Gastrocnemius medialis (tissue), 4 donors: ENCODE measurements at regions not wholly inside any gene's neighbourhood (a gene's known extent, or its start where the extent isn't known, plus 50 kb on each side); places are given as distances from the start of the nearest gene placed in this dataset.

Source experiments
- ATAC-seq, 2 donors: fragments of 150-250 bp; one replicate each; pipeline ENCODE4 v1.9.1; 2016
- DNase-seq, 2 donors: peaks; one replicate each; pipeline ENCODE4 v3.0.0-alpha.2; 2019
- H3K27ac ChIP-seq, 4 donors: fragments of 200-600 bp; sonication (generic); 1 replicate in 1 of 4; 2 replicates in 3 of 4; pipeline ENCODE4 v1.5.1; 2016 to 2018; ENCODE audit warnings: mild to moderate bottlenecking in 2 of 4, moderate library complexity in 1 of 4
- H3K27me3 ChIP-seq, 3 donors: fragments of 200-600 bp; sonication (generic) in 2 of 3; 1 replicate in 1 of 3; 2 replicates in 2 of 3; pipeline versions ENCODE4 v1.5.1 to v1.6.0; 2016 to 2019; ENCODE audit warnings: mild to moderate bottlenecking in 1 of 3, moderate library complexity in 1 of 3
- H3K36me3 ChIP-seq, 2 donors: fragments of 200-600 bp; sonication (generic) in 1 of 2; one replicate each; pipeline ENCODE4 v1.5.1; 2017 to 2018
- H3K4me1 ChIP-seq, 2 donors: fragments of 200-600 bp; sonication (generic) in 1 of 2; one replicate each; pipeline ENCODE4 v1.5.1; 2016 to 2017; ENCODE audit warnings: mild to moderate bottlenecking in 2 of 2
- H3K4me3 ChIP-seq, 4 donors: fragments of 200-600 bp; sonication (generic) in 3 of 4; 1 replicate in 1 of 4; 2 replicates in 3 of 4; pipeline ENCODE4 v1.5.1; 2016 to 2019; ENCODE audit warnings: mild to moderate bottlenecking in 2 of 4
- H3K9me3 ChIP-seq, 3 donors: fragments of 200-600 bp; sonication (generic) in 2 of 3; 1 replicate in 1 of 3; 2 replicates in 2 of 3; pipeline ENCODE4 v1.5.1; 2016 to 2019
- CTCF ChIP-seq, 5 experiments: fragments of 450-650 bp in 3 of 5; fragments of 200-600 bp in 2 of 5; sonication (generic) in 2 of 5; IDR thresholded peaks in 4 of 5; conservative IDR thresholded peaks in 1 of 5; 1 replicate in 4 of 5; 2 replicates in 1 of 5; pipeline ENCODE4 v1.5.1; 2016 to 2019; ENCODE audit warnings: antibody characterized with exemption in 5 of 5, mild to moderate bottlenecking in 3 of 5, moderate library complexity in 3 of 5
- POLR2A ChIP-seq, 2 donors: fragments of 450-650 bp; IDR thresholded peaks; one replicate each; pipeline ENCODE4 v1.6.1; 2017; ENCODE audit warnings: antibody characterized with exemption in 2 of 2, mild to moderate bottlenecking in 2 of 2, moderate library complexity in 2 of 2
- in situ Hi-C, 4 donors: fragments of 200-750 bp; cut with MboI; loops; one replicate each; pipeline versions ENCODE4 v1.15.0 to v1.8.0; 2017; ENCODE audit warnings: low sequenced_read_pairs in 4 of 4
- intact Hi-C: fragments of 100-400 bp; cut with DNase I; formaldehyde crosslinking; loops from one replicate; pipeline ENCODE4 v1.15.1; 2023; ENCODE audit warnings: low total_unique reads

- in situ Hi-C loops (no loop called here), intact Hi-C loops (no loop called here)
- Histone ChIP-seq H3K36me3 (no peaks in the 10 kb centered on the region), H3K9me3 (no peaks in the 10 kb centered on the region), H3K27me3 (no peaks in the 10 kb centered on the region), H3K4me3 (no peak overlapping the region), H3K4me1 (no peaks in the 10 kb centered on the region), H3K27ac (no peak overlapping the region)
- no peak for DNase-seq
- ATAC-seq: no peak
- TF ChIP-seq POLR2A (IDR thresholded peaks at IDR 0.05): no peak
- no peak for TF ChIP-seq CTCF (IDR thresholded peaks at IDR 0.05 in 4 of 5, conservative IDR thresholded peaks at IDR 0.05 in 1 of 5)
Measured at GRCh38 chr5:12125895-12126294, 221.6 kb upstream of the CTNND2 start.

- in situ Hi-C loops: no loop called here
- Histone ChIP-seq H3K4me3 (no peak overlapping the region), H3K27me3 (no peaks in the 10 kb centered on the region), H3K36me3 (no peaks in the 10 kb centered on the region), H3K9me3 (no peaks in the 10 kb centered on the region), H3K27ac (no peak overlapping the region), H3K4me1 (no peaks in the 10 kb centered on the region)
- no peak for ATAC-seq
- no peak for DNase-seq
- TF ChIP-seq CTCF (IDR thresholded peaks at IDR 0.05 in 4 of 5, conservative IDR thresholded peaks at IDR 0.05 in 1 of 5) (no peak), POLR2A (IDR thresholded peaks at IDR 0.05) (no peak)
- intact Hi-C loops: no loop called here
Measured at GRCh38 chr5:12119657-12120056, 215.4 kb upstream of the CTNND2 start.

GRCh38 chr5:12114075-12114474, 209.8 kb upstream of the CTNND2 start:
- intact Hi-C loops (no loop called here), in situ Hi-C loops (no loop called here)
- H3K27me3 ChIP-seq: no peaks in the 10 kb centered on the region
- no peaks in the 10 kb centered on the region for H3K36me3 ChIP-seq
- no peak overlapping the region for H3K4me3 ChIP-seq
- TF ChIP-seq POLR2A (IDR thresholded peaks at IDR 0.05): no peak
- TF ChIP-seq CTCF (IDR thresholded peaks at IDR 0.05 in 4 of 5, conservative IDR thresholded peaks at IDR 0.05 in 1 of 5): no peak
- no peak for DNase-seq
- no peak for ATAC-seq
- H3K4me1 ChIP-seq: no peaks in the 10 kb centered on the region
- H3K27ac ChIP-seq: no peak overlapping the region
- no peaks in the 10 kb centered on the region for H3K9me3 ChIP-seq

GRCh38 chr5:12113062-12113461, 208.8 kb upstream of the CTNND2 start:
- H3K4me1 ChIP-seq: no peaks in the 10 kb centered on the region
- DNase-seq: no peak
- TF ChIP-seq POLR2A (IDR thresholded peaks at IDR 0.05) (no peak), CTCF (IDR thresholded peaks at IDR 0.05 in 4 of 5, conservative IDR thresholded peaks at IDR 0.05 in 1 of 5) (no peak)
- no peak overlapping the region for H3K4me3 ChIP-seq
- no peak for ATAC-seq
- in situ Hi-C loops: no loop called here
- intact Hi-C loops: no loop called here
- no peaks in the 10 kb centered on the region for H3K9me3 ChIP-seq
- no peak overlapping the region for H3K27ac ChIP-seq
- H3K36me3 ChIP-seq: no peaks in the 10 kb centered on the region
- no peaks in the 10 kb centered on the region for H3K27me3 ChIP-seq

- ATAC-seq (no peak), DNase-seq (no peak)
- H3K4me1 ChIP-seq: no peaks in the 10 kb centered on the region
- no peaks in the 10 kb centered on the region for H3K36me3 ChIP-seq
- no peaks in the 10 kb centered on the region for H3K9me3 ChIP-seq
- intact Hi-C loops: no loop called here
- H3K27ac ChIP-seq: no peak overlapping the region
- in situ Hi-C loops: no loop called here
- no peak overlapping the region for H3K4me3 ChIP-seq
- no peaks in the 10 kb centered on the region for H3K27me3 ChIP-seq
- TF ChIP-seq CTCF (IDR thresholded peaks at IDR 0.05 in 4 of 5, conservative IDR thresholded peaks at IDR 0.05 in 1 of 5): no peak
- no peak for TF ChIP-seq POLR2A (IDR thresholded peaks at IDR 0.05)
Measured at GRCh38 chr5:12111261-12111660, 207.0 kb upstream of the CTNND2 start.
